H9 (cell line): ENCODE measurements at regions not wholly inside any gene's neighbourhood (a gene's known extent, or its start where the extent isn't known, plus 50 kb on each side); places are given as distances from the start of the nearest gene placed in this dataset.

ENCODE experiments used
- DNase-seq: peaks from one replicate; pipeline ENCODE4 v3.0.0-alpha.2; 2017
- H2AFZ ChIP-seq: one replicate; pipeline ENCODE4 v1.6.1; 2013; ENCODE audit warnings: mild to moderate bottlenecking, low read length, control low read depth, moderate library complexity
- H2AK5ac ChIP-seq: 2 replicates; pipeline ENCODE4 v1.6.1; 2013; ENCODE audit warnings: low read length, control low read depth, mixed read lengths; ENCODE audit not compliant: insufficient read length
- H2BK120ac ChIP-seq: one replicate; pipeline ENCODE4 v1.6.1; 2013; ENCODE audit warnings: low read depth, mild to moderate bottlenecking, low read length, control low read depth, inconsistent platforms; ENCODE audit not compliant: poor library complexity, severe bottlenecking
- H2BK12ac ChIP-seq: 2 replicates; pipeline ENCODE4 v1.6.1; 2013; ENCODE audit warnings: low read length, control low read depth, mixed read lengths, low read depth; ENCODE audit not compliant: insufficient read length
- H2BK15ac ChIP-seq: 2 replicates; pipeline ENCODE4 v1.6.1; 2013; ENCODE audit warnings: low read depth, low read length, control low read depth
- H2BK20ac ChIP-seq: one replicate; pipeline ENCODE4 v1.6.1; 2013; ENCODE audit warnings: low read depth, mild to moderate bottlenecking, low read length, control low read depth, inconsistent platforms; ENCODE audit not compliant: poor library complexity, severe bottlenecking
- H2BK5ac ChIP-seq: 2 replicates; pipeline ENCODE4 v1.6.1; 2013; ENCODE audit warnings: low read length, control low read depth, mixed read lengths; ENCODE audit not compliant: insufficient read length
- H3K14ac ChIP-seq: 2 replicates; pipeline ENCODE4 v1.6.1; 2013; ENCODE audit warnings: low read length, control low read depth; ENCODE audit not compliant: insufficient read depth
- H3K18ac ChIP-seq: 2 replicates; pipeline ENCODE4 v1.6.1; 2013; ENCODE audit warnings: low read depth, mild to moderate bottlenecking, mixed read lengths, low read length, control low read depth; ENCODE audit not compliant: insufficient read length
- H3K23ac ChIP-seq: 2 replicates; pipeline ENCODE4 v1.6.1; 2013; ENCODE audit warnings: low read length, control low read depth, mixed read lengths, low read depth; ENCODE audit not compliant: insufficient read length
- H3K23me2 ChIP-seq: 2 replicates; pipeline ENCODE4 v1.6.1; 2013; ENCODE audit warnings: low read depth, mild to moderate bottlenecking, mixed read lengths, low read length, control low read depth; ENCODE audit not compliant: insufficient read length, poor library complexity, severe bottlenecking
- H3K27ac ChIP-seq: 2 replicates; pipeline ENCODE4 v1.5.1; 2013; ENCODE audit warnings: low read length, control low read depth, mixed read lengths, low read depth; ENCODE audit not compliant: insufficient read length
- H3K27me3 ChIP-seq: 2 replicates; pipeline ENCODE4 v1.6.1; 2013; ENCODE audit warnings: low read length, control low read depth, inconsistent platforms; ENCODE audit not compliant: insufficient read depth
- H3K4ac ChIP-seq: 2 replicates; pipeline ENCODE4 v1.6.1; 2013; ENCODE audit warnings: low read depth, mild to moderate bottlenecking, control low read depth, inconsistent platforms, low read length, moderate library complexity
- H3K4me1 ChIP-seq: 2 replicates; pipeline ENCODE4 v1.6.1; 2013; ENCODE audit warnings: low read length, control low read depth, inconsistent platforms; ENCODE audit not compliant: insufficient read depth
- H3K4me2 ChIP-seq: 2 replicates; pipeline ENCODE4 v1.6.1; 2013; ENCODE audit warnings: low read length, control low read depth, mixed read lengths; ENCODE audit not compliant: insufficient read length, insufficient read depth
- H3K56ac ChIP-seq: 2 replicates; pipeline ENCODE4 v1.6.1; 2013; ENCODE audit warnings: low read depth, mild to moderate bottlenecking, mixed read lengths, low read length, control low read depth; ENCODE audit not compliant: insufficient read length
- H3K79me1 ChIP-seq: 2 replicates; pipeline ENCODE4 v1.6.1; 2013; ENCODE audit warnings: low read depth, mild to moderate bottlenecking, moderate library complexity, low read length, control low read depth, inconsistent platforms; ENCODE audit not compliant: insufficient read depth, poor library complexity, severe bottlenecking
- H3K79me2 ChIP-seq: 2 replicates; pipeline ENCODE4 v1.6.1; 2013; ENCODE audit warnings: low read length, control low read depth, inconsistent platforms; ENCODE audit not compliant: insufficient read depth
- H3K9ac ChIP-seq: 2 replicates; pipeline ENCODE4 v1.6.1; 2013; ENCODE audit warnings: low read length, control low read depth, mixed read lengths; ENCODE audit not compliant: insufficient read length; ENCODE audit errors: extremely low read depth
- H3K9me3 ChIP-seq: one replicate; pipeline ENCODE4 v1.6.1; 2013; ENCODE audit warnings: low read depth, low read length, inconsistent platforms; ENCODE audit not compliant: control insufficient read depth
- H3T11ph ChIP-seq: one replicate; pipeline ENCODE4 v1.6.1; 2013; ENCODE audit warnings: mild to moderate bottlenecking, low read length, control low read depth, inconsistent platforms
- H4K20me1 ChIP-seq: one replicate; pipeline ENCODE4 v1.6.1; 2013; ENCODE audit not compliant: control insufficient read depth, insufficient read length, insufficient read depth
- H4K5ac ChIP-seq: 2 replicates; pipeline ENCODE4 v1.6.1; 2013; ENCODE audit warnings: low read depth, mild to moderate bottlenecking, mixed read lengths, low read length, control low read depth; ENCODE audit not compliant: insufficient read length
- H4K8ac ChIP-seq: replicated peaks from 2 replicates; pipeline ENCODE4 v1.6.1; 2013; ENCODE audit warnings: low read length, control low read depth, mixed read lengths, low read depth; ENCODE audit not compliant: insufficient read length
- H4K91ac ChIP-seq: 2 replicates; pipeline ENCODE4 v1.6.1; 2013; ENCODE audit warnings: low read depth, mild to moderate bottlenecking, moderate library complexity, mixed read lengths, low read length, control low read depth; ENCODE audit not compliant: insufficient read length
- H3K27ac Mint-ChIP-seq, 3 experiments: 2 replicates in 2 of 3; 3 replicates in 1 of 3; pipeline ENCODE4 v1.8.0; 2020 to 2021; ENCODE audit warnings: mixed read lengths in 3 of 3, mild to moderate bottlenecking in 1 of 3, moderate library complexity in 1 of 3
- H3K27me3 Mint-ChIP-seq: 2 replicates; pipeline ENCODE4 v1.8.0; 2021; ENCODE audit warnings: low read depth, mild to moderate bottlenecking, moderate library complexity, mixed read lengths
- H3K36me3 Mint-ChIP-seq, 3 experiments: 2 replicates in 2 of 3; 3 replicates in 1 of 3; pipeline ENCODE4 v1.8.0; 2020 to 2021; ENCODE audit warnings: low read depth in 3 of 3, mixed read lengths in 3 of 3; ENCODE audit not compliant: insufficient read depth in 1 of 3
- H3K4me1 Mint-ChIP-seq, 2 experiments: 2 replicates each; pipeline ENCODE4 v1.8.0; 2020; ENCODE audit warnings: mixed read lengths in 2 of 2
- H3K4me3 Mint-ChIP-seq, 2 experiments: 2 replicates in 1 of 2; 3 replicates in 1 of 2; pipeline ENCODE4 v1.8.0; 2020 to 2021; ENCODE audit warnings: mild to moderate bottlenecking in 2 of 2, mixed read lengths in 2 of 2, moderate library complexity in 1 of 2
- H3K9me3 Mint-ChIP-seq, 2 experiments: 2 replicates in 1 of 2; 3 replicates in 1 of 2; pipeline ENCODE4 v1.8.0; 2020; ENCODE audit warnings: mild to moderate bottlenecking in 2 of 2, mixed read lengths in 2 of 2, moderate library complexity in 1 of 2
- CTCF ChIP-seq: fragments of 200-600 bp; sonication (generic); conservative IDR thresholded peaks from 3 replicates; pipeline ENCODE4 v1.8.0; 2021; ENCODE audit warnings: antibody characterized with exemption, mild to moderate bottlenecking
- WGBS: extraction: QIAGEN DNeasy Blood & Tissue Kit; methylation state at CpG from one replicate; pipeline ENCODE4 v1.1.7; 2013; ENCODE audit warnings: missing lambda C conversion rate, low lambda C conversion rate, mixed read lengths; ENCODE audit not compliant: insufficient read length; ENCODE audit errors: extremely low coverage; 5-methylcytosine and 5-hydroxymethylcytosine counted together

- Histone ChIP-seq H4K91ac (no peak overlapping the region), H4K8ac (no peak overlapping the region), H3K14ac (no peak overlapping the region; the same call in 1 of the 2 replicates), H3K4me1 (no peaks in the 10 kb centered on the region), H2AFZ (no peak overlapping the region), H3K4me2 (no peak overlapping the region), H4K20me1 (no peaks in the 10 kb centered on the region), H3K27ac (no peak overlapping the region), H2BK5ac (no peak overlapping the region), H2BK15ac (no peak overlapping the region), H3K23ac (no peak overlapping the region), H2BK20ac (no peak overlapping the region), H3K18ac (no peak overlapping the region), H3T11ph (no peak overlapping the region), H2BK12ac (no peak overlapping the region), H2BK120ac (no peak overlapping the region), H3K9me3 (no peaks in the 10 kb centered on the region), H3K4ac (no peak overlapping the region), H4K5ac (no peak overlapping the region), H3K27me3 (no peaks in the 10 kb centered on the region; the same call in 1 of the 2 replicates), H3K23me2 (no peaks in the 10 kb centered on the region), H3K79me2 (no peaks in the 10 kb centered on the region), H2AK5ac (no peak overlapping the region), H3K9ac (no peak overlapping the region), H3K79me1 (no peaks in the 10 kb centered on the region), H3K56ac (no peak overlapping the region)
- Mint-ChIP-seq H3K4me3 (no peak overlapping the region), H3K9me3 (no peaks in the 10 kb centered on the region), H3K27ac (no peak overlapping the region), H3K27me3 (peaks cover 38% of the 10 kb centered on the region), H3K36me3 (no peaks in the 10 kb centered on the region; a peak in 1 of 7 replicates), H3K4me1 (peaks cover 2 to 3% of the 10 kb centered on the region in 2 experiments; a peak in 1 of 4 replicates)
- no peak for TF ChIP-seq CTCF
- DNase-seq = no peak
- no CpG with 5 or more reads among the region's 32 CpGs for WGBS
Measured at GRCh38 chr7:1288996-1289551, 56.4 kb downstream of the UNCX start.
